Testis (tissue), 2 donors: ENCODE measurements at regions not wholly inside any gene's neighbourhood (a gene's known extent, or its start where the extent isn't known, plus 50 kb on each side); places are given as distances from the start of the nearest gene placed in this dataset.

Experiments used
- CTCF ChIP-seq, 3 experiments: fragments of 450-650 bp in 2 of 3; fragments of 200-600 bp in 1 of 3; sonication (generic) in 1 of 3; IDR thresholded peaks; one replicate each; pipeline ENCODE4 v1.5.1; 2016 to 2019; ENCODE audit warnings: antibody characterized with exemption in 3 of 3, mild to moderate bottlenecking in 2 of 3, moderate library complexity in 1 of 3
- POLR2A ChIP-seq: fragments of 450-650 bp; IDR thresholded peaks from one replicate; pipeline ENCODE4 v1.6.1; 2017; ENCODE audit warnings: antibody characterized with exemption, mild to moderate bottlenecking, moderate library complexity

DNA sequence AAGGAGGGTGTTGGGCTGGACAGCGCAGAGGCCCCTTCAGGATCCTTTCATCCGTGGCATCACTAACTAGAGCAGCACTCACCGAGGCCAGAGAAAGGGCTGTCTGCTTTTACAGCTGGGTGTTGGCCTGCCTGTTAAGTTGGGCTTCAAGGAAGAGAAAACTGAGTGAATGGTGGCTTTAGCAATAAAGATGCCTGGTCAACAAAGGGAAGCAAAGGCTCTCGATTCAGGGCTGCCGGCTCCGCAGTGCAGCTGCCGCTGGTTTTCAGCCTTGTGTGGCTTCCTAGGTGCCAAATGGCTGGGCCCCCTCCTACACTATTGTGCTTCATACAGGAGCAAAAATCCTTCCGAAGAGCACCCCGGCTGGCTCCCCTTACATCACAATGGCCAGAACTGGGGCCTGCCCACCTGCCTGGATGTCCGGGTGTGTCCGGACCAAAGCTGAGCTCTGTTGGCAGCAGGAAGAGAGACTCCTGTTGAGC lies 61.0 kb upstream of the GPR45 start:
- no peak for TF ChIP-seq CTCF (IDR thresholded peaks at IDR 0.05)
- no peak for TF ChIP-seq POLR2A
